ENCODE measurements at regions not wholly inside any gene's neighbourhood (a gene's known extent, or its start where the extent isn't known, plus 50 kb on each side); places are given as distances from the start of the nearest gene placed in this dataset.

DNA sequence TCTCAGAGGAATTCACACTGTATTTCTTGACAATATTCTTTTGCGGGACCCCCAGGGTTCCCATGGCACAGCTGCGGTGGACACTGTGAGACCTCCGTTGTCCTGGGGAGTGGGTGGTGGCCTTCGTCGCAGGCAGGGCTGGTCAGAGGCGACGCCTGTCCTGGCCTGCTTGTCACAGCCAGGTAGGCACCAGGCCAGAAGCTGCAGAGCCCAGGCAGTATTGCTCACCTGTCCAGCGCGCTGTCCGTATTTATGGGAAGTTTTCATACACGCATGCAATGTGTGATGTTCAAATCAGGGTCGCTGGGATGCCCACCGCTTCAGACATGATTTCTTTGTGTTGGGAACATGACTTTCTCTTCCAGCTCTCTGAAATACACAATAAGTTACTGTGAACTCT, 126.6 kb downstream of the RTP5 start:
- H4K20me1 ChIP-seq (ENCODE audit: control insufficient read depth, extremely low read depth, insufficient read depth, low read length) = no peaks in the 10 kb centered on the region
- H3K9ac ChIP-seq (ENCODE audit: insufficient read depth, low read length) = no peak overlapping the region
- no peak overlapping the region for H3K4me2 ChIP-seq (ENCODE audit: extremely low read depth, insufficient read depth, low read length)
- no peak overlapping the region for H3K4me3 ChIP-seq (replicated peaks in 1 of 4; ENCODE audit: control extremely low read depth in 1 of 4, insufficient read depth in 1 of 4, low read depth in 3 of 4, low read length in 4 of 4)
- TF ChIP-seq, protein P1, sequence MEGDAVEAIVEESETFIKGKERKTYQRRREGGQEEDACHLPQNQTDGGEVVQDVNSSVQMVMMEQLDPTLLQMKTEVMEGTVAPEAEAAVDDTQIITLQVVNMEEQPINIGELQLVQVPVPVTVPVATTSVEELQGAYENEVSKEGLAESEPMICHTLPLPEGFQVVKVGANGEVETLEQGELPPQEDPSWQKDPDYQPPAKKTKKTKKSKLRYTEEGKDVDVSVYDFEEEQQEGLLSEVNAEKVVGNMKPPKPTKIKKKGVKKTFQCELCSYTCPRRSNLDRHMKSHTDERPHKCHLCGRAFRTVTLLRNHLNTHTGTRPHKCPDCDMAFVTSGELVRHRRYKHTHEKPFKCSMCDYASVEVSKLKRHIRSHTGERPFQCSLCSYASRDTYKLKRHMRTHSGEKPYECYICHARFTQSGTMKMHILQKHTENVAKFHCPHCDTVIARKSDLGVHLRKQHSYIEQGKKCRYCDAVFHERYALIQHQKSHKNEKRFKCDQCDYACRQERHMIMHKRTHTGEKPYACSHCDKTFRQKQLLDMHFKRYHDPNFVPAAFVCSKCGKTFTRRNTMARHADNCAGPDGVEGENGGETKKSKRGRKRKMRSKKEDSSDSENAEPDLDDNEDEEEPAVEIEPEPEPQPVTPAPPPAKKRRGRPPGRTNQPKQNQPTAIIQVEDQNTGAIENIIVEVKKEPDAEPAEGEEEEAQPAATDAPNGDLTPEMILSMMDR (conservative IDR thresholded peaks at IDR 0.05 in 1 of 2, IDR thresholded peaks at IDR 0.05 in 1 of 2; ENCODE audit: low read depth in 1 of 2, low read length in 2 of 2) = no peak
- TF ChIP-seq EZH2 (IDR thresholded peaks at IDR 0.05; ENCODE audit: low read length, missing control alignments) = no peak
- H2AFZ ChIP-seq (ENCODE audit: low read length) = no peak overlapping the region
- H3K27me3 ChIP-seq (ENCODE audit: control insufficient read depth, insufficient read depth, low read length) = no peaks in the 10 kb centered on the region
- H3K79me2 ChIP-seq (ENCODE audit: control insufficient read depth, insufficient read depth, low read length) = no peaks in the 10 kb centered on the region
- H3K9me3 ChIP-seq (ENCODE audit: control insufficient read depth, insufficient read depth, low read depth, low read length) = no peaks in the 10 kb centered on the region
- DNase-seq (ENCODE audit: low read depth in 2 of 2) = no peak
- no peaks in the 10 kb centered on the region for H3K4me1 ChIP-seq (ENCODE audit: control insufficient read depth, extremely low read depth, insufficient read depth, low read length)
- no peak overlapping the region for H3K27ac ChIP-seq (ENCODE audit: insufficient read depth, low read length)
- H3K36me3 ChIP-seq (ENCODE audit: control insufficient read depth, insufficient read depth, low read length) = no peaks in the 10 kb centered on the region

DNA sequence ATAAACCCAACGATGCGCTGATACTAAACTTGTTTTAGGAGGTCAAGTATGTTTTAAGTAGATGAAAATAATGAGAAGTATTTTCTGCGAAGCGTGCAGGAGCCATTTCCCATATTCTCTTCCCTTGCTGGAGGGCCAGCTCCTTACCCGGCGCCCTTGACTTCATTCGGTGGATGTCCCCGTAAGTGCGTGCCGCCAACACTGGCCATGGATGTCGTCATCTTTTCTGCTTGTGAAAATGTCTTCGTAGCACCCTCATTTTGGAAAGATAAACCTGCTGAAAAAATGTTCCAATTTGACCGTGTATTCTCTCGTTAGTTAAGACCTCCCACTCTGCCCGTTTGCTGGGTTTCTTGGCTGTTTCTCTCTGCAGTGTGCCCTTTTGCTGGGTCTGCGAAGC, 127.5 kb downstream of the RTP5 start:
- Histone ChIP-seq H3K4me1 (ENCODE audit: control insufficient read depth, extremely low read depth, insufficient read depth, low read length) (no peaks in the 10 kb centered on the region), H4K20me1 (ENCODE audit: control insufficient read depth, extremely low read depth, insufficient read depth, low read length) (no peaks in the 10 kb centered on the region), H2AFZ (ENCODE audit: low read length) (no peak overlapping the region), H3K9ac (ENCODE audit: insufficient read depth, low read length) (no peak overlapping the region), H3K27ac (ENCODE audit: insufficient read depth, low read length) (no peak overlapping the region), H3K36me3 (ENCODE audit: control insufficient read depth, insufficient read depth, low read length) (no peaks in the 10 kb centered on the region), H3K79me2 (ENCODE audit: control insufficient read depth, insufficient read depth, low read length) (no peaks in the 10 kb centered on the region), H3K4me2 (ENCODE audit: extremely low read depth, insufficient read depth, low read length) (no peak overlapping the region), H3K9me3 (ENCODE audit: control insufficient read depth, insufficient read depth, low read depth, low read length) (no peaks in the 10 kb centered on the region), H3K27me3 (ENCODE audit: control insufficient read depth, insufficient read depth, low read length) (no peaks in the 10 kb centered on the region), H3K4me3 (replicated peaks in 1 of 4; ENCODE audit: control extremely low read depth in 1 of 4, insufficient read depth in 1 of 4, low read depth in 3 of 4, low read length in 4 of 4) (no peak overlapping the region)
- TF ChIP-seq, protein P1 (conservative IDR thresholded peaks at IDR 0.05 in 1 of 2, IDR thresholded peaks at IDR 0.05 in 1 of 2; ENCODE audit: low read depth in 1 of 2, low read length in 2 of 2) = no peak
- TF ChIP-seq EZH2 (IDR thresholded peaks at IDR 0.05; ENCODE audit: low read length, missing control alignments) = no peak
- no peak for DNase-seq (ENCODE audit: low read depth in 2 of 2)

DNA sequence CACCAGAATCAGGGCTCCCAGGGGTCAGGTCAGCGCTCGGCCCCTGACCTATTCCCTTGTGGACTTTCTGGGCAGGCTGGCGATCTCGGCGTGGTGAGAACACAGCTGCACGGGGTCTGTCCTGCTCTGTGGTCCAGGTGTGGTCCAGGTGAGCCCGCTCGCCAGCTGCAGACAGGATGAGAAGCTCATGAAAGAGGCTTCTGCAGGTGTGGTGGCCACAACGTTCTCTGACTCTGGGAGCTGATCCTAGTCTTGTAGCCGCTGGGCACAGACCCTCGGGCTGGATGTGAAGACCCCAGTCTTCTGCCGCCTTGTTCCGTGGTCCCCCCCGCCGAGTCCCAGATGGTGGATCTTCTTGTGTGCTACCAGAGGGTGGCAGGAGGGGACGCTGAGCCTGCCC, 129.7 kb downstream of the RTP5 start:
- Histone ChIP-seq H3K4me1 (ENCODE audit: control insufficient read depth, extremely low read depth, insufficient read depth, low read length) (no peaks in the 10 kb centered on the region), H2AFZ (ENCODE audit: low read length) (no peak overlapping the region), H3K9me3 (ENCODE audit: control insufficient read depth, insufficient read depth, low read depth, low read length) (no peaks in the 10 kb centered on the region), H3K9ac (ENCODE audit: insufficient read depth, low read length) (no peak overlapping the region), H3K79me2 (ENCODE audit: control insufficient read depth, insufficient read depth, low read length) (no peaks in the 10 kb centered on the region), H3K27ac (ENCODE audit: insufficient read depth, low read length) (no peak overlapping the region), H3K36me3 (ENCODE audit: control insufficient read depth, insufficient read depth, low read length) (no peaks in the 10 kb centered on the region), H3K4me2 (ENCODE audit: extremely low read depth, insufficient read depth, low read length) (no peak overlapping the region), H4K20me1 (ENCODE audit: control insufficient read depth, extremely low read depth, insufficient read depth, low read length) (no peaks in the 10 kb centered on the region), H3K27me3 (ENCODE audit: control insufficient read depth, insufficient read depth, low read length) (no peaks in the 10 kb centered on the region), H3K4me3 (replicated peaks in 1 of 4; ENCODE audit: control extremely low read depth in 1 of 4, insufficient read depth in 1 of 4, low read depth in 3 of 4, low read length in 4 of 4) (no peak overlapping the region)
- TF ChIP-seq, protein P1 (conservative IDR thresholded peaks at IDR 0.05 in 1 of 2, IDR thresholded peaks at IDR 0.05 in 1 of 2; ENCODE audit: low read depth in 1 of 2, low read length in 2 of 2) = no peak
- no peak for TF ChIP-seq EZH2 (IDR thresholded peaks at IDR 0.05; ENCODE audit: low read length, missing control alignments)
- DNase-seq (ENCODE audit: low read depth in 2 of 2) = no peak

Data from fibroblast of lung (primary cell).